ENCODE measurements at regions not wholly inside any gene's neighbourhood (a gene's known extent, or its start where the extent isn't known, plus 50 kb on each side); places are given as distances from the start of the nearest gene placed in this dataset.
A peak's percentile ranks its signal among the peaks of the same experiment; 100 is the strongest.
"Not testable (repeated sequence)": the region's sequence is repeated elsewhere in the genome, so short reads cannot be mapped to it uniquely, and the experiment has no call there.

DNA sequence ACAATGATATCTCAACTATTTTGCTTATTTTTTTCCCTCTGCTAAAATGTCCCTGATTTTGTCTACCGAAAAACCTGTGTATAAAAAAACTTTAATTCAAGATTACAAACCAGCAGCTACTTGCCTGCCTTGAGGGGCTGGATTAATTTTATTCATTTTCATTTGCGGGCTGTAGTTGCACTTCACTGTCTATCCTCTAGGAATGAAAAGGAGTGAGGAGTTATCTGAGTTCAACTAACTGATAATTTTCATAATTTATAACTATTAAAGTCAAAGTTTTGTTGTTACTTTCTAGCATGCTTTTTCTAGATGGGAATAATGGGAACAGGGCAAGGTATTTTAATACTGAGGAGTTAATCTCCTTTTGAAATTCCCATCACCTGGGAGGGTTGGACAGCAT is 50.3 kb upstream of the AGTPBP1 start:
- in situ Hi-C loops (cut with HindIII; ENCODE audit: low pct_unique_long_range_greater_than_20kb, low sequenced_read_pairs); DNase-seq (ENCODE audit: low read depth in 1 of 2, low spot score in 1 of 2): not testable (repeated sequence)

DNA sequence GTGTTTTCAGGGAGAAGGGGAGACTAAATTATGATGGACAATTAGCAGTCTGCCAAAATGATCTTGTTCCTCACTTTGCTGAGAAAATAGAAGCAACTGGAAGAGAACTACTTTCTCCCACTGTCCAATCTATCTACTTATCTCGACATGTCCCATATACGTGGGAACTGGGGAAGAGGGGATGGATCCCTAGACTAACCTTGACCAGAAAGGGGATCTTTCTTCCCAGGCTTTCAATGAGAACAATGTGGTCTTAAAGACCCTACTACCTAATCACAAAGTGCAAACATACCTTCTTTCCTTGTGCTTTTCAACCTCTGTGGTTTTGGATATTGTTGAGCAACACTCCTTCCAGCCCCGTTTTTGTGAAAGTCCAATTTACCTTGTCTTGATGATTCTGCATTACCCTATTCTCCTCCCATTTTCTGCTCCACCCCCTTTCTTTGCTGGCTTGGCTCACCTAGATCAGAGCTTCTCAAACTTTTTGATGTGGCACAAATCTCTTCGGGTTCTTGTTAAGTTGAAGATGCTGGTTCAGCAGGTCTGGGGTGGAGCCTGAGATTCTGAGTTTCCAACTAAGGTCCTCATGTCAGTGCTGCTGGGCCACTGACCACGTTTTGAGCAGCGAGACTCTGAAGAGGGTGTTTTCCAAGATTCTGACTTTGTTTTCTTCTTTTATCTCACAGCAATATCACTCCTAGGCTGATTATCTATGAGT is 61.4 kb upstream of the AGTPBP1 start:
- in situ Hi-C loops (cut with HindIII; ENCODE audit: low pct_unique_long_range_greater_than_20kb, low sequenced_read_pairs); DNase-seq (ENCODE audit: low read depth in 1 of 2, low spot score in 1 of 2): not testable (repeated sequence)

DNA sequence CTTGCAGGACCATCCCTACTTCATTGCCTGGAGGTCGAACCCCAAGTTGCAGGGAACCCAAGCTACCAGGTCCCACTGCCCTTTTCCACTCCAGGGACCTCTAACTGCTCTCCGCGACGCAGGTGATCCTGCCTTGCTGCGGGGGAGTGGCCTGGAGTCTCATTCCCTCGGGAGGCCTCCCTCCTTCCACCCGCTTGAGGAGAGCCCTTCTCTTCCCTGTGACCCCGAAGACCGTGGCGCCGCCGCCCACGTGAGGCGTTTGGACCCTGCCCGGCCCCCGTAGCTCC is 63.0 kb upstream of the AGTPBP1 start:
- in situ Hi-C loops (cut with HindIII; ENCODE audit: low pct_unique_long_range_greater_than_20kb, low sequenced_read_pairs); DNase-seq (ENCODE audit: low read depth in 1 of 2, low spot score in 1 of 2): not testable (repeated sequence)

GRCh38 chr9:85805134-85806005 is 63.6 kb upstream of the AGTPBP1 start:
- DNase-seq (ENCODE audit: low read depth in 1 of 2, low spot score in 1 of 2) = peak; percentile 3 to 49
- in situ Hi-C loops (cut with HindIII; ENCODE audit: low pct_unique_long_range_greater_than_20kb, low sequenced_read_pairs) = not testable (repeated sequence)

GRCh38 chr9:85808329-85808728 is 66.6 kb upstream of the AGTPBP1 start:
- DNase-seq (ENCODE audit: low read depth in 1 of 2, low spot score in 1 of 2); in situ Hi-C loops (cut with HindIII; ENCODE audit: low pct_unique_long_range_greater_than_20kb, low sequenced_read_pairs): not testable (repeated sequence)

DNA sequence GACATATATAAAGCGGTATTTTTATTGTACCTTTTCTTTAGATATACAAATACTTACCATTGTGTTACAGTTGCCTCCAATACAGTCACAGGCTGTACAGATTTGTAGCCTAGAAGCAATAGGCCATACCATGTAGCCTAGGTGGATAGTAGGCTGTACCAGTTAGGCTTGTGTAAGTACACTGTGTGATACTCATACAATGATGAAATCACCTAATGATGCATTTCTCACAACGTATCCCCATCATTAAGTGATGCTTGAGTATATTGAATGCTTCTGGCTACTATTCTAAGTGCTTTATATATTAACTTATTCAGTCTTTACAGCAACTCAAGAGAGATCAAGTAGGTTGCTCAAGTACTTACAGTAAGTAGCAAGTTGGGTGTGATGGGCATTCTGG is 71.6 kb upstream of the AGTPBP1 start:
- in situ Hi-C loops (cut with HindIII; ENCODE audit: low pct_unique_long_range_greater_than_20kb, low sequenced_read_pairs) = not testable (repeated sequence)

DNA sequence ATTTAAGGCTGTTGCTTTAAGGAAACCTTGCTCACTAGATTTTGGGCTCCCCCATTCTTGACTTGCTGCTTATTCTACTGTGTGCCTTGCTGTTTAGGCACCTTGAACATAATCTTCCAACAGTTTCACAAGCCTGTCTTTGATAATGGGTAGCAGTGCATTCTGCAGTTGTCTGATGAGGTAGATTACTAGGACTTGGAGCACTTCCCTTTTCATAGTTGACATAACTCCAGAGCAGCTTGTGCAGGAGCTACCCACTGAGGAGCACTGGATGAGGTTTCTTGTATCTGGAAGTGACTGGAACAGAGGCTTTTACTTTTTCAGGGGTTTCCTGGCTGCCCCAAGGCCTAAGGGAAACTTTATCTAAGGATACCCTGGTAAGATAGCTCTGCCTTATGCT is 73.0 kb upstream of the AGTPBP1 start:
- in situ Hi-C loops (cut with HindIII; ENCODE audit: low pct_unique_long_range_greater_than_20kb, low sequenced_read_pairs); DNase-seq (ENCODE audit: low read depth in 1 of 2, low spot score in 1 of 2): not testable (repeated sequence)

More for the DNA sequence above, 71.6 kb upstream of the AGTPBP1 start:
- DNase-seq (ENCODE audit: low read depth in 1 of 2, low spot score in 1 of 2) = not testable (repeated sequence)

DNA sequence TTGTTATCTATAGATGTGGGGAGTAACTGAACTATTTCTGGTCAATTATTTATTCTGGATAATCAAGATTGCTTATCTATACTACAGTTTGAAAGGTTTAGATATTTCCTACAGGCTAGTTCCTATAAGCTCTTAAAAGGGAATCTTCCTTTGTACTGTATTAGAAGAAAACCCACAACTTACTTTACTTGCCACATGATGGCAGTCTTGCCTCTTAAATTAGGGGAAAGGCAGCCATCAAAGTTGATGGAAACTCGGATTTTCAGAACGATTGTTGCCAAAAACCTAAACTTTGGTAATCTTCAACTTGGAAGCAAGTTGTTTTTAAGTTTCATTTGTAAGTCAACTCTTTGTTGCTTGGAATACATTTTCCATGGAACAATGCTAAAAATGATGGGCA is 77.2 kb upstream of the AGTPBP1 start:
- DNase-seq (ENCODE audit: low read depth in 1 of 2, low spot score in 1 of 2) = peak in 1 of 2 experiments; percentile 23
- in situ Hi-C loops (cut with HindIII; ENCODE audit: low pct_unique_long_range_greater_than_20kb, low sequenced_read_pairs) = not testable (repeated sequence)

GRCh38 chr9:85820598-85820997 is 78.8 kb upstream of the AGTPBP1 start:
- DNase-seq (ENCODE audit: low read depth in 1 of 2, low spot score in 1 of 2); in situ Hi-C loops (cut with HindIII; ENCODE audit: low pct_unique_long_range_greater_than_20kb, low sequenced_read_pairs): not testable (repeated sequence)

DNA sequence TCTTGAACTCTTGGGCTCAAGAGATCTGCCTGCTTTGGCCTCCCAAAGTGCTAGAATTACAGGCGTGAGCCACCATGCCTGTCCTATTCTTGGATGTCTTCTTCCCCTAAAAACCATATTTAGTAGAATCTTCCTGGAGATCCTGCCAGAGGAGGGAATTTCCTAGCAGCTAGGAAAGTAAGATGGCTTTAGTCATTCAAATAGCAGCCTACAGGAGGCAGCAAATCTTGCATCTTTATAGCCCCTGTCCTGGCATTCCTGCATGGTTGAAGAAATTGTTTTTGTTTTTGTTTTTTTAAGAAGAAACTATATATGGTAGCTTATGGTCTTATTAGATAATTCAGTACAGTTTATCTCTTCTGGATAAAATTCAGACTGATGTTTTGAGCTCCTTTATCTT is 83.2 kb upstream of the AGTPBP1 start:
- in situ Hi-C loops (cut with HindIII; ENCODE audit: low pct_unique_long_range_greater_than_20kb, low sequenced_read_pairs) = not testable (repeated sequence)
- peak in 1 of 2 experiments; percentile 24 for DNase-seq (ENCODE audit: low read depth in 1 of 2, low spot score in 1 of 2)

DNA sequence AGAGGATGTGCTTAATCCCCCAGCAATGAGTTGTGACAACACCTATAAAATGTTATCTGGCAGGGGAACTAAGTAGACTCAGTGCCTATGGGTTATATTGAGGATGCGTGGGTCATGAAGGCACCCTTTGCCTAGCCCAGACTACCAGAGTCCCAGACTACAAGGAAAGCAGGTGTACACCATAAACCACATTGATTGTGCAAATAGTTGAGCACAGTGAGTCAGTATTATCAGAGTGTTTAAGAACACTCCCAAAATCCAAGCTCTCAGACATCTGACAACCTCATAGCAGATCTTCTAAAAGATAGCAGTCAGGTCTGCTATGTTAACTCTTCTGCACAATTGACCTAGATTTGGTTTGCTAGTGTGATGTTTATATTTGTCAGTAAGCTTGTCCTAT is 92.8 kb upstream of the AGTPBP1 start:
- in situ Hi-C loops (cut with HindIII; ENCODE audit: low pct_unique_long_range_greater_than_20kb, low sequenced_read_pairs) = not testable (repeated sequence)

DNA sequence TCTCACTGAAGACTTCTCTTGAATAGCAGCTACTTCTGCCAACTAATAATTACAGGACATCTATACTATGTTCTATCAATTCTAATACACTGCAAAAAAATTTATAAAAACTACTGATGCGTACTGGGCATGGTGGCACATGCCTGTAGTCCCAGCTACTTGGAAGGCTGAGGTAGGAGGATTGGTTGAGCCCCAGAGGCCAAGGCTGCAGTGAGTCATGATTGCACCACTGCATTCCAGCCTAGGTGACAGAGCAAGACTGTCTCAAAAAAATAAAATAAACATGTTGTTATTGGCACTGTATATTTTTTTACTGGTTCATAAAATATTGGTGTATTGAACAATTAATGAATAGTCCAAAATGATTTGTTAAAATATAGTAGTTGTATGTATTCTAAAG is 97.0 kb upstream of the NAA35 start:
- DNase-seq (ENCODE audit: low read depth in 1 of 2, low spot score in 1 of 2) = not testable (repeated sequence)

More for the DNA sequence above, 92.8 kb upstream of the AGTPBP1 start:
- DNase-seq (ENCODE audit: low read depth in 1 of 2, low spot score in 1 of 2) = not testable (repeated sequence)

GRCh38 chr9:85847782-85848181 is 93.2 kb upstream of the NAA35 start:
- DNase-seq (ENCODE audit: low read depth in 1 of 2, low spot score in 1 of 2); in situ Hi-C loops (cut with HindIII; ENCODE audit: low pct_unique_long_range_greater_than_20kb, low sequenced_read_pairs): not testable (repeated sequence)

More for the DNA sequence above, 97.0 kb upstream of the NAA35 start:
- in situ Hi-C loops (cut with HindIII; ENCODE audit: low pct_unique_long_range_greater_than_20kb, low sequenced_read_pairs) = not testable (repeated sequence)

DNA sequence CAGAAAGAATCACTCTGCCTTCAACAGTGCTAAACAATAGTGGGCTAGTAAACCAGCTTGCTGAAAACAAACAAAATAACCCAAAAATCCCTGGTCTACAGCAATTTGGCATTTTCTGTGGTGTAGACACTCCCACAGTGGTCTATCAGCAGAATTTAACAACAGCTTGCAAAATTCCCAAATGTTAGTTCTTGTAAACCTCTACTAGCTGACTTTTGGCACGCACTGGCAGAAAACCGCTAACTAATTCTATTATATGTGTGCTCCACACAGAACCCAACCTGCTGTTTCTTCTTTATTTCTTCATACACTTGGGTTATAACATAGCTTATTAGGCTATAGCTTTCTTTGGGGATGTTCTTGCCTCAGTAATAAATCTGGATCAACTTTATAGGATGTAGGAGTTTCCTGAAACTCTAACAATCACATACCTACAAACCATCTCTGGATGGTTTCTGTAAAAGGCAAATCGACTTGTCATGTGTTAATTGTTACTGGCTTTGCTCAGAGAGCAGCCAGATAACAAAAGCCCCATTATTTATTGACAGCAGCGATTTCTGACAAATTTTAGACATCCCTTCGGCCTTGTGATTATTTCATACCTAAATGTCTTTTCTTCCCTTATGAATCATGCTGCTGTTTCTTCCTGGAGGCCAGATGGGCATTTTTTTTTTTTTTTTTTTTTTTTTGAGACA is 82.7 kb upstream of the NAA35 start:
- in situ Hi-C loops (cut with HindIII; ENCODE audit: low pct_unique_long_range_greater_than_20kb, low sequenced_read_pairs) = no loop called here

More for the DNA sequence above, 82.7 kb upstream of the NAA35 start:
- no peak for TF ChIP-seq JUND (IDR thresholded peaks at IDR 0.05; ENCODE audit: low read depth)
- DNase-seq (ENCODE audit: low read depth in 1 of 2, low spot score in 1 of 2) = no peak
